GM20431 (cell line): ENCODE measurements at regions not wholly inside any gene's neighbourhood (a gene's known extent, or its start where the extent isn't known, plus 50 kb on each side); places are given as distances from the start of the nearest gene placed in this dataset.

Source experiments
- in situ Hi-C: fragments of 300-500 bp; cut with MseI, MboI; formaldehyde crosslinking; loops from one replicate; pipeline ENCODE4 v1.15.0; 2020; ENCODE audit warnings: low sequenced_read_pairs; ENCODE audit not compliant: unreplicated experiment

GRCh38 chr16:6864671-6865070 is 468.0 kb upstream of the RBFOX1 start:
- in situ Hi-C loops = no loop called here

GRCh38 chr16:6864244-6864643 is 468.4 kb upstream of the RBFOX1 start:
- in situ Hi-C loops = no loop called here

GRCh38 chr16:6863135-6863534 is 469.5 kb upstream of the RBFOX1 start:
- in situ Hi-C loops = no loop called here

GRCh38 chr16:6861815-6862477 is 470.7 kb upstream of the RBFOX1 start:
- in situ Hi-C loops = no loop called here

GRCh38 chr16:6861135-6861814 is 471.4 kb upstream of the RBFOX1 start:
- in situ Hi-C loops = no loop called here

- in situ Hi-C loops = no loop called here
These were observed 475.1 kb upstream of the RBFOX1 start for GRCh38 chr16:6857575-6857974.

GRCh38 chr16:6856578-6856977 is 476.1 kb upstream of the RBFOX1 start:
- in situ Hi-C loops = no loop called here

GRCh38 chr16:6853565-6853964 is 479.1 kb upstream of the RBFOX1 start:
- in situ Hi-C loops = no loop called here

- in situ Hi-C loops = no loop called here
These were observed 479.9 kb upstream of the RBFOX1 start for GRCh38 chr16:6852643-6853225.

GRCh38 chr16:6846452-6846851 is 486.2 kb upstream of the RBFOX1 start:
- in situ Hi-C loops = no loop called here

- in situ Hi-C loops = no loop called here
These were observed 491.3 kb upstream of the RBFOX1 start for GRCh38 chr16:6841392-6841791.

- in situ Hi-C loops = no loop called here
These were observed 494.9 kb upstream of the RBFOX1 start for GRCh38 chr16:6837722-6838121.

GRCh38 chr16:6836766-6837165 is 495.9 kb upstream of the RBFOX1 start:
- in situ Hi-C loops = no loop called here

GRCh38 chr16:6835941-6836340 is 496.7 kb upstream of the RBFOX1 start:
- in situ Hi-C loops = no loop called here

GRCh38 chr16:6835516-6835915 is 497.1 kb upstream of the RBFOX1 start:
- in situ Hi-C loops = no loop called here

GRCh38 chr16:6828690-6829089 is 504.0 kb upstream of the RBFOX1 start:
- in situ Hi-C loops = no loop called here

GRCh38 chr16:6827931-6828330 is 504.7 kb upstream of the RBFOX1 start:
- in situ Hi-C loops = no loop called here

GRCh38 chr16:6827267-6827666 is 505.4 kb upstream of the RBFOX1 start:
- in situ Hi-C loops = no loop called here

GRCh38 chr16:6822041-6822440 is 510.6 kb upstream of the RBFOX1 start:
- in situ Hi-C loops = no loop called here

- in situ Hi-C loops = no loop called here
These were observed 528.2 kb upstream of the RBFOX1 start for GRCh38 chr16:6804461-6804860.

- in situ Hi-C loops = no loop called here
These were observed 529.5 kb upstream of the RBFOX1 start for GRCh38 chr16:6803176-6803575.

GRCh38 chr16:6797223-6797622 is 535.4 kb upstream of the RBFOX1 start:
- in situ Hi-C loops = no loop called here
